GM23248 (cell line): ENCODE measurements at regions not wholly inside any gene's neighbourhood (a gene's known extent, or its start where the extent isn't known, plus 50 kb on each side); places are given as distances from the start of the nearest gene placed in this dataset.

Source experiments
- DNase-seq: peaks from one replicate; pipeline ENCODE4 v3.0.0-alpha.2; 2015
- H2AFZ ChIP-seq: fragments of 200-600 bp; sonication (generic); 2 replicates; pipeline ENCODE4 v1.6.1; 2016; ENCODE audit warnings: antibody characterized with exemption
- H3F3A ChIP-seq: fragments of 200-600 bp; sonication (generic); 2 replicates; pipeline ENCODE4 v1.6.1; 2016; ENCODE audit warnings: mild to moderate bottlenecking, antibody characterized with exemption, mixed run types; ENCODE audit not compliant: insufficient read depth
- H3K27ac ChIP-seq: fragments of 200-600 bp; sonication (generic); 2 replicates; pipeline ENCODE4 v1.5.1; 2016; ENCODE audit warnings: mild to moderate bottlenecking
- H3K27me3 ChIP-seq: fragments of 200-600 bp; sonication (generic); replicated peaks from 2 replicates; pipeline ENCODE4 v1.6.1; 2016; ENCODE audit warnings: mild to moderate bottlenecking; ENCODE audit not compliant: insufficient read depth
- H3K36me3 ChIP-seq: fragments of 200-600 bp; sonication (generic); 2 replicates; pipeline ENCODE4 v1.6.1; 2016; ENCODE audit warnings: low read depth, mild to moderate bottlenecking
- H3K4me1 ChIP-seq: fragments of 200-600 bp; sonication (generic); 2 replicates; pipeline ENCODE4 v1.6.1; 2016; ENCODE audit warnings: mild to moderate bottlenecking; ENCODE audit not compliant: insufficient read depth
- H3K4me2 ChIP-seq: fragments of 200-600 bp; sonication (generic); one replicate; pipeline ENCODE4 v1.6.1; 2016; ENCODE audit warnings: mild to moderate bottlenecking; ENCODE audit not compliant: unreplicated experiment
- H3K4me3 ChIP-seq: fragments of 200-600 bp; sonication (generic); 2 replicates; pipeline ENCODE4 v1.5.1; 2016; ENCODE audit warnings: mild to moderate bottlenecking
- H3K79me2 ChIP-seq: fragments of 200-600 bp; sonication (generic); 2 replicates; pipeline ENCODE4 v1.6.1; 2016; ENCODE audit warnings: mild to moderate bottlenecking; ENCODE audit not compliant: insufficient read depth
- H3K9ac ChIP-seq: fragments of 200-600 bp; sonication (generic); 2 replicates; pipeline ENCODE4 v1.6.1; 2016; ENCODE audit warnings: mild to moderate bottlenecking
- H3K9me2 ChIP-seq: fragments of 200-600 bp; sonication (generic); 2 replicates; pipeline ENCODE4 v1.6.1; 2016; ENCODE audit warnings: mixed run types, mild to moderate bottlenecking, moderate library complexity; ENCODE audit not compliant: insufficient read depth
- H3K9me3 ChIP-seq: fragments of 200-600 bp; sonication (generic); one replicate; pipeline ENCODE4 v1.6.1; 2017; ENCODE audit warnings: low read depth
- H4K20me1 ChIP-seq: fragments of 200-600 bp; sonication (generic); 2 replicates; pipeline ENCODE4 v1.6.0; 2016; ENCODE audit not compliant: insufficient read depth
- EZH2 ChIP-seq: fragments of 200-600 bp; sonication (generic); IDR thresholded peaks from 2 replicates; pipeline ENCODE4 v1.6.1; 2018; ENCODE audit warnings: antibody characterized with exemption, mild to moderate bottlenecking; ENCODE audit not compliant: insufficient read depth, poor library complexity, severe bottlenecking
- EZH2phosphoT487 ChIP-seq: fragments of 200-600 bp; sonication (generic); IDR thresholded peaks from 2 replicates; pipeline ENCODE4 v1.6.1; 2018; ENCODE audit warnings: antibody characterized with exemption, moderate library complexity, mild to moderate bottlenecking, low read depth; ENCODE audit not compliant: insufficient read depth
- WGBS, 2 experiments: methylation state at CpG; one replicate each; pipeline ENCODE4 v1.1.6; 2015 to 2017; ENCODE audit warnings: low lambda C conversion rate in 2 of 2, low coverage in 1 of 2; ENCODE audit errors: missing lambda C conversion rate in 2 of 2; 5-methylcytosine and 5-hydroxymethylcytosine counted together
- in situ Hi-C: fragments of 300-500 bp; cut with MboI; formaldehyde crosslinking; loops from 2 replicates; pipeline ENCODE4 v1.15.0; 2020

- no peak for DNase-seq
- H3K9ac ChIP-seq: no peak overlapping the region
- H3K4me2 ChIP-seq: no peak overlapping the region
- no peak overlapping the region for H2AFZ ChIP-seq
- H4K20me1 ChIP-seq: no peaks in the 10 kb centered on the region
- no peaks in the 10 kb centered on the region for H3K79me2 ChIP-seq
- no peak overlapping the region for H3K4me3 ChIP-seq
- no peaks in the 10 kb centered on the region for H3K9me2 ChIP-seq
- H3K4me1 ChIP-seq: no peaks in the 10 kb centered on the region; the same call in 1 of the 2 replicates
- peaks cover 23% of the 10 kb centered on the region for H3K27me3 ChIP-seq
- 80 to 90% methylated on average over 3 of the region's 3 CpGs for WGBS, 2 experiments
- no peak overlapping the region for H3K27ac ChIP-seq
- H3K36me3 ChIP-seq: no peaks in the 10 kb centered on the region
- H3F3A ChIP-seq: no peaks in the 10 kb centered on the region
- TF ChIP-seq EZH2: no peak
- TF ChIP-seq EZH2phosphoT487: no peak
- in situ Hi-C loops: no loop called here
- no peaks in the 10 kb centered on the region for H3K9me3 ChIP-seq
Measured at GRCh38 chr11:57095417-57095816, 86.3 kb upstream of the LRRC55 start.

GRCh38 chr11:57095896-57096295 is 85.9 kb upstream of the LRRC55 start:
- in situ Hi-C loops: no loop called here
- Histone ChIP-seq H2AFZ (no peak overlapping the region), H3K4me3 (no peak overlapping the region), H3F3A (no peaks in the 10 kb centered on the region), H3K27me3 (peaks cover 23% of the 10 kb centered on the region), H3K9me3 (no peaks in the 10 kb centered on the region), H3K4me1 (no peaks in the 10 kb centered on the region; the same call in 1 of the 2 replicates), H3K4me2 (no peak overlapping the region), H3K9me2 (no peaks in the 10 kb centered on the region), H3K36me3 (no peaks in the 10 kb centered on the region), H4K20me1 (no peaks in the 10 kb centered on the region), H3K79me2 (no peaks in the 10 kb centered on the region), H3K9ac (no peak overlapping the region), H3K27ac (no peak overlapping the region)
- no peak for TF ChIP-seq EZH2phosphoT487
- TF ChIP-seq EZH2: no peak
- 44 to 50% methylated on average over 3 of the region's 3 CpGs for WGBS, 2 experiments
- DNase-seq: no peak

GRCh38 chr11:57097149-57097548 is 84.6 kb upstream of the LRRC55 start:
- 43 to 53% methylated on average over 2 of the region's 2 CpGs for WGBS, 2 experiments
- Histone ChIP-seq H3K9me2 (no peaks in the 10 kb centered on the region), H3K4me2 (no peak overlapping the region), H3K4me1 (no peaks in the 10 kb centered on the region; the same call in 1 of the 2 replicates), H4K20me1 (no peaks in the 10 kb centered on the region), H3K27ac (no peak overlapping the region), H3K79me2 (no peaks in the 10 kb centered on the region), H3F3A (no peaks in the 10 kb centered on the region), H3K4me3 (no peak overlapping the region), H3K9me3 (no peaks in the 10 kb centered on the region), H3K9ac (no peak overlapping the region), H3K27me3 (peaks cover 11% of the 10 kb centered on the region; the same call in 1 of the 2 replicates), H2AFZ (no peak overlapping the region), H3K36me3 (no peaks in the 10 kb centered on the region)
- no peak for DNase-seq
- in situ Hi-C loops: no loop called here
- no peak for TF ChIP-seq EZH2phosphoT487
- TF ChIP-seq EZH2: no peak

- 40 to 43% methylated on average over 2 of the region's 2 CpGs for WGBS, 2 experiments
Measured at GRCh38 chr11:57098191-57098590, 83.6 kb upstream of the LRRC55 start.

More at GRCh38 chr11:57098191-57098590, 83.6 kb upstream of the LRRC55 start:
- no peaks in the 10 kb centered on the region for H3F3A ChIP-seq
- in situ Hi-C loops: no loop called here
- no peak overlapping the region for H3K4me3 ChIP-seq
- no peaks in the 10 kb centered on the region for H3K79me2 ChIP-seq
- no peaks in the 10 kb centered on the region; the same call in 1 of the 2 replicates for H3K4me1 ChIP-seq
- no peak overlapping the region for H3K9ac ChIP-seq
- peaks cover 17% of the 10 kb centered on the region for H3K27me3 ChIP-seq
- no peaks in the 10 kb centered on the region for H3K36me3 ChIP-seq
- H4K20me1 ChIP-seq: no peaks in the 10 kb centered on the region
- DNase-seq: no peak
- TF ChIP-seq EZH2: no peak
- no peak overlapping the region for H2AFZ ChIP-seq
- no peak overlapping the region for H3K27ac ChIP-seq
- H3K9me2 ChIP-seq: no peaks in the 10 kb centered on the region
- H3K9me3 ChIP-seq: no peaks in the 10 kb centered on the region
- no peak overlapping the region for H3K4me2 ChIP-seq
